SK-N-SH (cell line): ENCODE measurements at regions not wholly inside any gene's neighbourhood (a gene's known extent, or its start where the extent isn't known, plus 50 kb on each side); places are given as distances from the start of the nearest gene placed in this dataset.

Source experiments
- CTCF ChIA-PET: fragments of 300-600, 350-600 bp; formaldehyde crosslinking; extraction: SDS; loops from one replicate; lab custom pipeline; 2021; lab: Yijun Ruan, JAX
- POLR2A ChIA-PET: fragments of 350-600 bp; sonication (Branson Sonifier 250); formaldehyde crosslinking; extraction: SDS; loops from one replicate; lab custom pipeline; 2020; ENCODE audit warnings: antibody characterized with exemption, inconsistent platforms; lab: Yijun Ruan, JAX
- DNase-seq: peaks from one replicate; pipeline ENCODE4 v3.0.0; 2012
- H2AFZ ChIP-seq: fragments of 200-600 bp; sonication (generic); 2 replicates; pipeline ENCODE4 v1.8.1; 2016; ENCODE audit warnings: antibody characterized with exemption, mild to moderate bottlenecking, low read depth
- H3F3A ChIP-seq: fragments of 200-600 bp; sonication (generic); replicated peaks from 2 replicates; pipeline ENCODE3; 2016; ENCODE audit warnings: antibody characterized with exemption, mild to moderate bottlenecking; ENCODE audit not compliant: insufficient read depth
- H3K27ac ChIP-seq, 2 experiments: fragments of 200-500 bp in 1 of 2; fragments of 200-600 bp in 1 of 2; sonication (Bioruptor generic) in 1 of 2; sonication (generic), shearing (Covaris generic) in 1 of 2; 2 replicates each; pipeline versions ENCODE4 v1.5.1 to v1.6.1; 2014 to 2016; ENCODE audit warnings: low read depth in 2 of 2, inconsistent platforms in 1 of 2, low read length in 1 of 2, mild to moderate bottlenecking in 1 of 2, mixed read lengths in 1 of 2
- H3K27me3 ChIP-seq: fragments of 200-600 bp; sonication (generic), shearing (Covaris generic); 2 replicates; pipeline ENCODE4 v1.6.1; 2016; ENCODE audit warnings: mixed run types; ENCODE audit not compliant: insufficient read depth
- H3K36me3 ChIP-seq, 2 experiments: fragments of 200-500 bp in 1 of 2; fragments of 200-600 bp in 1 of 2; sonication (Bioruptor generic) in 1 of 2; sonication (generic) in 1 of 2; replicated peaks in 1 of 2; 2 replicates each; pipeline versions ENCODE3 to v1.5.1; 2014 to 2016; ENCODE audit warnings: low read length in 1 of 2, mild to moderate bottlenecking in 1 of 2; ENCODE audit not compliant: insufficient read depth in 2 of 2, control insufficient read depth in 1 of 2
- H3K4me1 ChIP-seq, 2 experiments: fragments of 200-500 bp in 1 of 2; fragments of 200-600 bp in 1 of 2; sonication (Bioruptor generic) in 1 of 2; sonication (generic), shearing (Covaris generic) in 1 of 2; 2 replicates each; pipeline versions ENCODE4 v1.5.1 to v1.6.1; 2014 to 2016; ENCODE audit warnings: low read depth in 1 of 2, low read length in 1 of 2, mixed run types in 1 of 2; ENCODE audit not compliant: insufficient read depth in 2 of 2, control insufficient read depth in 1 of 2
- H3K4me2 ChIP-seq: fragments of 200-600 bp; sonication (generic), shearing (Covaris generic); 2 replicates; pipeline ENCODE4 v1.6.1; 2017; ENCODE audit warnings: mixed run types
- H3K4me3 ChIP-seq, 2 experiments: fragments of 200-500 bp in 1 of 2; fragments of 200-600 bp in 1 of 2; sonication (Bioruptor generic) in 1 of 2; sonication (generic), shearing (Covaris generic) in 1 of 2; 2 replicates each; pipeline versions ENCODE4 v1.5.1 to v1.8.1; 2014 to 2016; ENCODE audit warnings: low read depth in 2 of 2, inconsistent platforms in 1 of 2, low read length in 1 of 2, mild to moderate bottlenecking in 1 of 2, mixed read lengths in 1 of 2, moderate library complexity in 1 of 2
- H3K79me2 ChIP-seq: fragments of 200-600 bp; sonication (generic); 2 replicates; pipeline ENCODE4 v1.8.1; 2017; ENCODE audit warnings: mild to moderate bottlenecking; ENCODE audit not compliant: insufficient read depth
- H3K9ac ChIP-seq: fragments of 200-600 bp; sonication (generic); 2 replicates; pipeline ENCODE4 v1.6.1; 2017; ENCODE audit warnings: mixed run types
- H3K9me2 ChIP-seq: fragments of 200-600 bp; sonication (generic); 2 replicates; pipeline ENCODE4 v1.6.1; 2017; ENCODE audit warnings: mixed run types
- H3K9me3 ChIP-seq: fragments of 200-600 bp; sonication (generic); 2 replicates; pipeline ENCODE4 v1.6.1; 2017; ENCODE audit warnings: mixed run types, mild to moderate bottlenecking, moderate library complexity
- H4K20me1 ChIP-seq: fragments of 200-600 bp; sonication (generic); 2 replicates; pipeline ENCODE4 v1.6.1; 2017; ENCODE audit warnings: mild to moderate bottlenecking, mixed run types; ENCODE audit not compliant: insufficient read depth
- CHD2 ChIP-seq: fragments of 150-350 bp; IDR thresholded peaks from 2 replicates; pipeline ENCODE4 v1.6.1; 2018; ENCODE audit warnings: low read length; ENCODE audit not compliant: partially characterized antibody
- ELF1 ChIP-seq: IDR thresholded peaks from 2 replicates; pipeline ENCODE4 v1.4.0; 2012
- EP300 ChIP-seq, 2 experiments: IDR thresholded peaks; 2 replicates each; pipeline versions ENCODE4 v1.4.0 to v1.6.1; 2012; ENCODE audit warnings: borderline replicate concordance in 1 of 2, low read depth in 1 of 2, low read length in 1 of 2
- FOXJ3 ChIP-seq: sonication (generic); formaldehyde crosslinking; IDR thresholded peaks from 2 replicates; pipeline ENCODE4 v1.5.1; 2020; ENCODE audit warnings: mild to moderate bottlenecking, missing genetic modification reagents
- MEF2A ChIP-seq: IDR thresholded peaks from 2 replicates; pipeline ENCODE4 v1.4.0; 2012; ENCODE audit warnings: low read depth, borderline replicate concordance
- MXI1 ChIP-seq: IDR thresholded peaks from 2 replicates; pipeline ENCODE4 v1.6.1; 2012; ENCODE audit warnings: mild to moderate bottlenecking, low read depth, low read length, improper control_type of control experiment
- RAD21 ChIP-seq: IDR thresholded peaks from 2 replicates; pipeline ENCODE4 v1.6.1; 2012; ENCODE audit warnings: mild to moderate bottlenecking, low read length
- RXRA ChIP-seq: IDR thresholded peaks from 2 replicates; pipeline ENCODE4 v1.4.0; 2012; ENCODE audit warnings: low read depth, mild to moderate bottlenecking, borderline replicate concordance
- SMC3 ChIP-seq: IDR thresholded peaks from 2 replicates; pipeline ENCODE4 v1.6.1; 2012; ENCODE audit warnings: low read depth, low read length, improper control_type of control experiment
- TCF12 ChIP-seq: IDR thresholded peaks from 2 replicates; pipeline ENCODE4 v1.4.0; 2012
- TEAD4 ChIP-seq: IDR thresholded peaks from 2 replicates; pipeline ENCODE4 v1.4.0; 2012; ENCODE audit warnings: mild to moderate bottlenecking, borderline replicate concordance; ENCODE audit not compliant: insufficient read depth
- WGBS: methylation state at CpG from one replicate; pipeline ENCODE4 v1.1.6; 2017; ENCODE audit warnings: low lambda C conversion rate; 5-methylcytosine and 5-hydroxymethylcytosine counted together
- TF ChIP-seq, protein P1 (sequence below): fragments of 200-600 bp; sonication (generic); IDR thresholded peaks from 2 replicates; pipeline ENCODE4 v1.6.1; 2017; ENCODE audit warnings: antibody characterized with exemption, mild to moderate bottlenecking, moderate library complexity
- TF ChIP-seq, protein P2 (sequence below): IDR thresholded peaks from 2 replicates; pipeline ENCODE4 v1.4.0; 2012; ENCODE audit warnings: low read depth, borderline replicate concordance
- TF ChIP-seq, protein P3 (sequence below): fragments of 150-350 bp; IDR thresholded peaks from 2 replicates; pipeline ENCODE4 v1.6.1; 2017; ENCODE audit warnings: antibody characterized with exemption, low read length, low read depth, borderline replicate concordance
- TF ChIP-seq, protein P4 (sequence below): IDR thresholded peaks from 2 replicates; pipeline ENCODE4 v1.4.0; 2012; ENCODE audit warnings: low read depth

DNA sequence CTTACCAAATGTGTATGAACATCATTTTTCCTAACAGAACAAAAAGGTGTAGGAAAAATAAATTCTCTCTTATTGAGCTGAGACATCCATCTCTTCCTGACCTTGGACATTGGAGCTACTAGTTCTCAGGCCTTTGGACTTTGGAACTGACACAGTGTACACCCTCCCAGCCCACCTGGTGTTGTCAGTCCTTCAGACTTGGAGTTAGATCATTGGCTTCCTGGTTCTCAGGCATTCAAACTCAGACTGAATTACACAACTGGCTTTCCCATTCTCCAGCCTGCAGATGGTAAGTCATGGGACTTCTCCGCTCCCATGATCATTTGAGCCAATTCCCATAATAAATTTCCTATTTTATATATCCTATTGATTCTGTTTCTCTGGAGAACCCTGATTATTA lies 84.8 kb upstream of the EDNRA start:
- Histone ChIP-seq H3K9ac (no peak overlapping the region), H3K4me1 (no peaks in the 10 kb centered on the region), H2AFZ (no peak overlapping the region), H4K20me1 (no peaks in the 10 kb centered on the region), H3K9me2 (no peaks in the 10 kb centered on the region), H3K9me3 (no peaks in the 10 kb centered on the region), H3F3A (no peaks in the 10 kb centered on the region), H3K4me2 (no peak overlapping the region), H3K36me3 (no peaks in the 10 kb centered on the region), H3K27me3 (no peaks in the 10 kb centered on the region), H3K4me3 (no peak overlapping the region), H3K27ac (no peak overlapping the region), H3K79me2 (no peaks in the 10 kb centered on the region)
- WGBS: 8% methylated on average over 1 of the region's 1 CpG
- DNase-seq: no peak
- ChIA-PET POLR2A (no interaction called here), CTCF (interaction anchor here (0.8 to 0.9 kb wide), 2 partner anchors 14 to 62 kb away, joined by 3 to 4 read pairs; no protein-coding TSS in a partner anchor)
- TF ChIP-seq, protein P1, sequence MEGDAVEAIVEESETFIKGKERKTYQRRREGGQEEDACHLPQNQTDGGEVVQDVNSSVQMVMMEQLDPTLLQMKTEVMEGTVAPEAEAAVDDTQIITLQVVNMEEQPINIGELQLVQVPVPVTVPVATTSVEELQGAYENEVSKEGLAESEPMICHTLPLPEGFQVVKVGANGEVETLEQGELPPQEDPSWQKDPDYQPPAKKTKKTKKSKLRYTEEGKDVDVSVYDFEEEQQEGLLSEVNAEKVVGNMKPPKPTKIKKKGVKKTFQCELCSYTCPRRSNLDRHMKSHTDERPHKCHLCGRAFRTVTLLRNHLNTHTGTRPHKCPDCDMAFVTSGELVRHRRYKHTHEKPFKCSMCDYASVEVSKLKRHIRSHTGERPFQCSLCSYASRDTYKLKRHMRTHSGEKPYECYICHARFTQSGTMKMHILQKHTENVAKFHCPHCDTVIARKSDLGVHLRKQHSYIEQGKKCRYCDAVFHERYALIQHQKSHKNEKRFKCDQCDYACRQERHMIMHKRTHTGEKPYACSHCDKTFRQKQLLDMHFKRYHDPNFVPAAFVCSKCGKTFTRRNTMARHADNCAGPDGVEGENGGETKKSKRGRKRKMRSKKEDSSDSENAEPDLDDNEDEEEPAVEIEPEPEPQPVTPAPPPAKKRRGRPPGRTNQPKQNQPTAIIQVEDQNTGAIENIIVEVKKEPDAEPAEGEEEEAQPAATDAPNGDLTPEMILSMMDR: no peak
- TF ChIP-seq MEF2A (no peak), MXI1 (no peak), SMC3 (no peak), CHD2 (no peak), EP300 (IDR thresholded peaks at IDR 0.05; ENCODE audit: borderline replicate concordance in 1 of 2, low read depth in 1 of 2, low read length in 1 of 2) (no peak), ELF1 (no peak)
- TF ChIP-seq, protein P2, sequence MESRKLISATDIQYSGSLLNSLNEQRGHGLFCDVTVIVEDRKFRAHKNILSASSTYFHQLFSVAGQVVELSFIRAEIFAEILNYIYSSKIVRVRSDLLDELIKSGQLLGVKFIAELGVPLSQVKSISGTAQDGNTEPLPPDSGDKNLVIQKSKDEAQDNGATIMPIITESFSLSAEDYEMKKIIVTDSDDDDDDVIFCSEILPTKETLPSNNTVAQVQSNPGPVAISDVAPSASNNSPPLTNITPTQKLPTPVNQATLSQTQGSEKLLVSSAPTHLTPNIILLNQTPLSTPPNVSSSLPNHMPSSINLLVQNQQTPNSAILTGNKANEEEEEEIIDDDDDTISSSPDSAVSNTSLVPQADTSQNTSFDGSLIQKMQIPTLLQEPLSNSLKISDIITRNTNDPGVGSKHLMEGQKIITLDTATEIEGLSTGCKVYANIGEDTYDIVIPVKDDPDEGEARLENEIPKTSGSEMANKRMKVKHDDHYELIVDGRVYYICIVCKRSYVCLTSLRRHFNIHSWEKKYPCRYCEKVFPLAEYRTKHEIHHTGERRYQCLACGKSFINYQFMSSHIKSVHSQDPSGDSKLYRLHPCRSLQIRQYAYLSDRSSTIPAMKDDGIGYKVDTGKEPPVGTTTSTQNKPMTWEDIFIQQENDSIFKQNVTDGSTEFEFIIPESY: no peak
- TF ChIP-seq, protein P3, sequence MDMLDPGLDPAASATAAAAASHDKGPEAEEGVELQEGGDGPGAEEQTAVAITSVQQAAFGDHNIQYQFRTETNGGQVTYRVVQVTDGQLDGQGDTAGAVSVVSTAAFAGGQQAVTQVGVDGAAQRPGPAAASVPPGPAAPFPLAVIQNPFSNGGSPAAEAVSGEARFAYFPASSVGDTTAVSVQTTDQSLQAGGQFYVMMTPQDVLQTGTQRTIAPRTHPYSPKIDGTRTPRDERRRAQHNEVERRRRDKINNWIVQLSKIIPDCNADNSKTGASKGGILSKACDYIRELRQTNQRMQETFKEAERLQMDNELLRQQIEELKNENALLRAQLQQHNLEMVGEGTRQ: no peak
- TF ChIP-seq, protein P4, sequence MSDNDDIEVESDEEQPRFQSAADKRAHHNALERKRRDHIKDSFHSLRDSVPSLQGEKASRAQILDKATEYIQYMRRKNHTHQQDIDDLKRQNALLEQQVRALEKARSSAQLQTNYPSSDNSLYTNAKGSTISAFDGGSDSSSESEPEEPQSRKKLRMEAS: no peak

DNA sequence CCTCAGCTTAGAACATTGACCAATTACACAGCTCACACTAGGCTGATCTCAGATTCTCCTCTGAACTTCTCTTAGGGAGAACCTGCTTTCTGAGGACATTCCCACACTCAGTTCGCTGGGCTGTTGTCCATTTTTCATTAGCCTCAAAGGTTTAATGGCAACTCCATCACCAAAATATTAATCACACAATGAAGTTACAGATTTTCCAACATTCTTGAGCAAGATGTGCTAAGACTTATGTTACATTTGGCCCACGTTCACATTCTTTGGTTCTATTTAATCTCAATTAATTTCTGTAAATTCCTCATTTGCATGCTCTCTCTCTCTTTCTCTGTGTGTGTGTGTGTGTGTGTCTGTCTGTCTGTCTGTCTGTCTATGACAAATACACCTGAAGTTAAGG lies 82.3 kb upstream of the EDNRA start:
- 46% methylated on average over 2 of the region's 2 CpGs for WGBS
- Histone ChIP-seq H3K4me3 (no peak overlapping the region), H3K9me2 (no peaks in the 10 kb centered on the region), H3K9ac (no peak overlapping the region), H3K79me2 (no peaks in the 10 kb centered on the region), H3F3A (no peaks in the 10 kb centered on the region), H3K36me3 (no peaks in the 10 kb centered on the region), H3K27ac (no peak overlapping the region), H2AFZ (no peak overlapping the region), H3K4me2 (no peak overlapping the region), H3K9me3 (no peaks in the 10 kb centered on the region), H3K27me3 (no peaks in the 10 kb centered on the region), H3K4me1 (no peaks in the 10 kb centered on the region), H4K20me1 (no peaks in the 10 kb centered on the region)
- POLR2A ChIA-PET: no interaction called here
- CTCF ChIA-PET: no interaction called here
- DNase-seq: no peak
- TF ChIP-seq RAD21 (no peak), TCF12 (no peak), FOXJ3 (CRISPR knock-in tag) (no peak), RXRA (no peak), SMC3 (no peak), TEAD4 (no peak)
